ENCODE measurements at regions not wholly inside any gene's neighbourhood (a gene's known extent, or its start where the extent isn't known, plus 50 kb on each side); places are given as distances from the start of the nearest gene placed in this dataset.

- TF ChIP-seq CTCF (IDR thresholded peaks at IDR 0.05; ENCODE audit: low read depth, low read length, missing input control), result no peak
- no peak for TF ChIP-seq NR2F2 (IDR thresholded peaks at IDR 0.05)
- no peak for TF ChIP-seq JUND (IDR thresholded peaks at IDR 0.05)
- no peak for TF ChIP-seq RXRA (IDR thresholded peaks at IDR 0.05)
- TF ChIP-seq, protein P1, sequence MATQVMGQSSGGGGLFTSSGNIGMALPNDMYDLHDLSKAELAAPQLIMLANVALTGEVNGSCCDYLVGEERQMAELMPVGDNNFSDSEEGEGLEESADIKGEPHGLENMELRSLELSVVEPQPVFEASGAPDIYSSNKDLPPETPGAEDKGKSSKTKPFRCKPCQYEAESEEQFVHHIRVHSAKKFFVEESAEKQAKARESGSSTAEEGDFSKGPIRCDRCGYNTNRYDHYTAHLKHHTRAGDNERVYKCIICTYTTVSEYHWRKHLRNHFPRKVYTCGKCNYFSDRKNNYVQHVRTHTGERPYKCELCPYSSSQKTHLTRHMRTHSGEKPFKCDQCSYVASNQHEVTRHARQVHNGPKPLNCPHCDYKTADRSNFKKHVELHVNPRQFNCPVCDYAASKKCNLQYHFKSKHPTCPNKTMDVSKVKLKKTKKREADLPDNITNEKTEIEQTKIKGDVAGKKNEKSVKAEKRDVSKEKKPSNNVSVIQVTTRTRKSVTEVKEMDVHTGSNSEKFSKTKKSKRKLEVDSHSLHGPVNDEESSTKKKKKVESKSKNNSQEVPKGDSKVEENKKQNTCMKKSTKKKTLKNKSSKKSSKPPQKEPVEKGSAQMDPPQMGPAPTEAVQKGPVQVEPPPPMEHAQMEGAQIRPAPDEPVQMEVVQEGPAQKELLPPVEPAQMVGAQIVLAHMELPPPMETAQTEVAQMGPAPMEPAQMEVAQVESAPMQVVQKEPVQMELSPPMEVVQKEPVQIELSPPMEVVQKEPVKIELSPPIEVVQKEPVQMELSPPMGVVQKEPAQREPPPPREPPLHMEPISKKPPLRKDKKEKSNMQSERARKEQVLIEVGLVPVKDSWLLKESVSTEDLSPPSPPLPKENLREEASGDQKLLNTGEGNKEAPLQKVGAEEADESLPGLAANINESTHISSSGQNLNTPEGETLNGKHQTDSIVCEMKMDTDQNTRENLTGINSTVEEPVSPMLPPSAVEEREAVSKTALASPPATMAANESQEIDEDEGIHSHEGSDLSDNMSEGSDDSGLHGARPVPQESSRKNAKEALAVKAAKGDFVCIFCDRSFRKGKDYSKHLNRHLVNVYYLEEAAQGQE (IDR thresholded peaks at IDR 0.05), result no peak
These were observed 170.0 kb upstream of the RGMB start for GRCh38 chr5:98603456-98603855.

Measured in liver (tissue), 3 donors.